Sigmoid colon (tissue), 4 donors: ENCODE measurements at regions not wholly inside any gene's neighbourhood (a gene's known extent, or its start where the extent isn't known, plus 50 kb on each side); places are given as distances from the start of the nearest gene placed in this dataset.

Source experiments
- EP300 ChIP-seq, 4 donors: sonication (generic); formaldehyde crosslinking; IDR thresholded peaks; one replicate each; pipeline ENCODE4 v1.6.1; 2017; ENCODE audit warnings: antibody characterized with exemption in 4 of 4
- POLR2A ChIP-seq, 2 donors: fragments of 450-650 bp; IDR thresholded peaks; one replicate each; pipeline ENCODE4 v1.6.1; 2016; ENCODE audit warnings: antibody characterized with exemption in 2 of 2, mild to moderate bottlenecking in 2 of 2, moderate library complexity in 2 of 2
- POLR2AphosphoS5 ChIP-seq, 4 donors: sonication (generic); formaldehyde crosslinking; IDR thresholded peaks; one replicate each; pipeline ENCODE4 v1.6.1; 2017; ENCODE audit warnings: antibody characterized with exemption in 4 of 4
- TF ChIP-seq, protein P1 (sequence below), 4 experiments: fragments of 450-650 bp in 3 of 4; fragments of 200-600 bp in 1 of 4; IDR thresholded peaks; one replicate each; pipeline ENCODE4 v1.5.1; 2016 to 2019; ENCODE audit warnings: antibody characterized with exemption in 4 of 4, mild to moderate bottlenecking in 3 of 4, moderate library complexity in 2 of 4

DNA sequence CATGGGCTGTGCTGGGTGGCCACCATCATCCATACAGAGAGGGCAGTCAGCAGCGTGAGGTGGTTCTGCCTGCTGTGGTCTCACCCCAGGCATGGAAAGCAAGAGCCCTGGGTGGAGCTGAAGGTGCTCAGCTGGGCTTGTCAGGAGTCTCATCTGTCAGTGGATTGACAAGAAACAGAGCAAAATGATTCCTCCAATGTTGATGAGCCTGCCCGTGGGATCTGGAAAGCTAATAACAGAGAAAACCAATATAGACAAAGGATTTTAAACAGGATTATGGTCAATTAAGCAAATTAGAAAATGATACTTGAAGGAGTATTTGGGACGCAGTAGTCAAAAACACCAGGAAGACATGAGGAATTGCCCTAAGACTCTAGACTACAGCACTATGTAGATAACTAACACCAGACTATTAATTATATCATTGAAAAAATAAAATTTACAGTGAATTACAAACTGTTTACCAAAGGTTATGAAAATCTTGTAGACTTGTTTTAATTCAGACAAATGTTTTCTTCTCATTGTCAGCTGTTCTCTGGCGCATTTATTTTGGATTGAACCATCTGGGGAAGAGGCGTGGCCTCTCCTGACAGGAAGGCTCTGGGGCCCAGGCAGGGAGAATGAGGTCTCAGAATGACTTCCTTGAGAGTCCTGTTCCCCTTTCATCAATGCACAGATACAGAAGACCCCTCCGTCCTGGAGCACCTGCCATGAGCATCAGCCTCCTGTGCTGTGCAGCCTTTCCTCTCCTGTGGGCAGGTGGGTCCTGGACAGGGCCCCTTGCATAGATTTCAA, 211.2 kb upstream of the PRSS58 start:
- TF ChIP-seq, protein P1, sequence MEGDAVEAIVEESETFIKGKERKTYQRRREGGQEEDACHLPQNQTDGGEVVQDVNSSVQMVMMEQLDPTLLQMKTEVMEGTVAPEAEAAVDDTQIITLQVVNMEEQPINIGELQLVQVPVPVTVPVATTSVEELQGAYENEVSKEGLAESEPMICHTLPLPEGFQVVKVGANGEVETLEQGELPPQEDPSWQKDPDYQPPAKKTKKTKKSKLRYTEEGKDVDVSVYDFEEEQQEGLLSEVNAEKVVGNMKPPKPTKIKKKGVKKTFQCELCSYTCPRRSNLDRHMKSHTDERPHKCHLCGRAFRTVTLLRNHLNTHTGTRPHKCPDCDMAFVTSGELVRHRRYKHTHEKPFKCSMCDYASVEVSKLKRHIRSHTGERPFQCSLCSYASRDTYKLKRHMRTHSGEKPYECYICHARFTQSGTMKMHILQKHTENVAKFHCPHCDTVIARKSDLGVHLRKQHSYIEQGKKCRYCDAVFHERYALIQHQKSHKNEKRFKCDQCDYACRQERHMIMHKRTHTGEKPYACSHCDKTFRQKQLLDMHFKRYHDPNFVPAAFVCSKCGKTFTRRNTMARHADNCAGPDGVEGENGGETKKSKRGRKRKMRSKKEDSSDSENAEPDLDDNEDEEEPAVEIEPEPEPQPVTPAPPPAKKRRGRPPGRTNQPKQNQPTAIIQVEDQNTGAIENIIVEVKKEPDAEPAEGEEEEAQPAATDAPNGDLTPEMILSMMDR (IDR thresholded peaks at IDR 0.05): no peak
- no peak for TF ChIP-seq POLR2A (IDR thresholded peaks at IDR 0.05)
- no peak for TF ChIP-seq POLR2AphosphoS5 (IDR thresholded peaks at IDR 0.05)
- no peak for TF ChIP-seq EP300 (IDR thresholded peaks at IDR 0.05)
